SW480 (cell line): ENCODE measurements at regions not wholly inside any gene's neighbourhood (a gene's known extent, or its start where the extent isn't known, plus 50 kb on each side); places are given as distances from the start of the nearest gene placed in this dataset.

Experiments used
- DNase-seq: peaks from one replicate; pipeline ENCODE4 v3.0.0-alpha.2; 2016; ENCODE audit warnings: low spot score

DNA sequence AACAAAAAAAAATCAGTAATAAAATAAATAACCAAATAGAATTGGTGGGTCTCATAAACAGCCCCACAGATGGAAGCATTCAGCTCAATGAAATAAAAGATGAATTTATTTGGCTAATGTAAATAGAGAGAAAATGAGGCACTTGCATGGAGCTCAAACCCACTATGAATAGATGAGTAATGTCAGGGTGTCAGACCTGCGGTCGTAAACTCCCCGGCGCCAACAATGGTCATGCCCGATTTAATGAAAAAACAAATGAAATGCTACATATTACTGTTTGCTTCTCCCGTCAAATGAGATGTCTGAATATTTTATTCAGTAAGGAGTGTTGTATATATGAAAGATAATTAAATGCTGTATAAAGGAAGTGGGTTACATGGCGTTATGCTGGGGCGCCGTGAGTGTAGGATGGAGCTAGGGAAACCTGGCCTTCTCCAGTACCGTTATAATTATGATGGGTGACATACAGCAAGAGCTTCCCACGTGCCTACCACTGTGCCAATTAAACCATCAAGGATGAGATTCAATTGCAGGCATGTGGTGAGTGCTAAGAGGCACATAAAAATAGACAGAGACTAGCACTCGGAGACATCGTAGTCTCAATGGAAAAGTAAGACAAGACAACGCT, 648.1 kb downstream of the BCL11B start:
- no peak for DNase-seq

DNA sequence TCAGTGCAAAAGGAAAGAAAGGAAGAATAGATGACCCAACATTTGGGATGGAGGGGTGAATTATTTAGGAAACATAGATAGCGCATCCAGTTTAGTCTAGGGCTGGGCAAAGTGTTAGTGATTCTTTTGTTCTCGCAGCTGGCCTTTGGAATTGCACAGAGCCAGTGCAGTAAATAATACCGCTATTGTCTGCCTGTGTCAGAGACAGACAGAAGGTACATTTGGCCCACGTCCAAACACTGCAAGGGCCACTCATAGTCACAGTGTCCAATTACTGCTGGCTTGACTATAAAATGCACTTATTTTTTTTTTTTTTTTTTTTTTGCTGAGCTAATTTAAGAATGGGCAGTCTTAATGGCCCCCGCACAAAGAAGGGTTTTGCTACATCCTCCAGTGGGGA, 638.6 kb downstream of the BCL11B start:
- DNase-seq: peak; percentile 89

GRCh38 chr14:98634043-98634820, 637.8 kb downstream of the BCL11B start:
- DNase-seq: no peak

- DNase-seq: no peak
Measured at GRCh38 chr14:98638366-98638765, 633.6 kb downstream of the BCL11B start.

DNA sequence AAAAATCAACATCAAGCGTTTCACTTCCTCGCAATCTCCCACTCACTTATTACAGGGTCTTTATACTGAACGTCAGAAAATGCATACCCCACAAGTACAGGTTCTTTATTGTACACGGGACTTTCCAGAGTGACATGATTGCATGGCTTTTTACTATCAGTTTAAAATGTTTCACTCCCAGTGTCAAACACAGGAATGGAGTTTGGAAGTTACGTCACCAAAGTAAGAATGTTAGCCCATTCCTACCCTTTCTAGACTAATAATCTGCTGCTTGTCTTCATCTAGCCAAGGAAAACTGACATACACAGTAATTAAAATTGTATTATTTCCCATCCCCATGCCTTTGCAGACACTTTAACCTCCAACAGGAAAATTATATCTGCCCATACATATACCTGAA, 624.2 kb downstream of the BCL11B start:
- no peak for DNase-seq

- DNase-seq: no peak
Measured at GRCh38 chr14:98651037-98651436, 621.0 kb downstream of the BCL11B start.

- DNase-seq: no peak
Measured at GRCh38 chr14:98665007-98665406, 607.0 kb downstream of the BCL11B start.

DNA sequence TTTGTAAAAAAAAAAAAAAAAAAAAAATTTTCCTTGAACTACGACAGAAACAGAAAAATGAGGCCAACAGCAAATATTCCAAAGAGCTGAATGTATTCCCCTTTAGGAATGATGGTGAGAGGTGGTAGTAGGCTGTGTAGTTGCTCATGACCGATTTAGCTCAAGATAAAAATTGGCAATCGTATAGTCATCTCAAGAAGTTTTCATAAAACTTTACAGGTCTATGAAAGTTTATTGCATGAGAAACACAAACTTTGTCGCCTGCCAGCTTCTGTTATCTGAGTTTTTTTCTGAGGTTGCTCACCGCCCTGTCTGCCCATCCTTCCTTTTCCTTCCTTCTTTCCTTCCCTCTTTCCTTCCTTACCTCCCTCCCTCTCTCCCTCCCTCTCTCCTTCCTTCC, 605.5 kb downstream of the BCL11B start:
- DNase-seq: no peak

GRCh38 chr14:98682033-98682432, 590.0 kb downstream of the BCL11B start:
- DNase-seq: no peak

GRCh38 chr14:98682726-98683125, 589.3 kb downstream of the BCL11B start:
- no peak for DNase-seq

- no peak for DNase-seq
Measured at GRCh38 chr14:98684468-98684867, 587.5 kb downstream of the BCL11B start.

DNA sequence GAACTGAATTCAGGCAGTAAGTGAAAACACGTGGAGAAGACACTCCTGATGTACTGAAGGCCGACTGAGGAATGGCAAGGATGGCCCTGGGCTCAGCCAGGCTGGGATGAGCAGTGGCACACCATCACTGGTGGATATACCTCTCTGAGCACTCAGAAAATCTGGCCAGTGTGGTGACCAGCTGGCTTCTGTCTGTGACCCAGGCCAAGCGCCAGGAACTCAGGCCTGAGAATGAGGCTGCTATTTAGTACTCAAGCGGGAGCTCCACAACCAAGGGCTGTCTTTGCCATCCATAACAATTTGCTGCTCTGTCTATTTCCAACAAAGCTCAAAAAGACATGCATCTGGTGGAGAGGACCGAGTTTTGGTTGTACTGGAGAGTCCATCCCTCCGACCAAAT, 586.3 kb downstream of the BCL11B start:
- DNase-seq: no peak

GRCh38 chr14:98688446-98688845, 583.6 kb downstream of the BCL11B start:
- DNase-seq: no peak

- DNase-seq: no peak
Measured at GRCh38 chr14:98689951-98690350, 582.0 kb downstream of the BCL11B start.

- DNase-seq: no peak
Measured at GRCh38 chr14:98692832-98693231, 579.2 kb downstream of the BCL11B start.

DNA sequence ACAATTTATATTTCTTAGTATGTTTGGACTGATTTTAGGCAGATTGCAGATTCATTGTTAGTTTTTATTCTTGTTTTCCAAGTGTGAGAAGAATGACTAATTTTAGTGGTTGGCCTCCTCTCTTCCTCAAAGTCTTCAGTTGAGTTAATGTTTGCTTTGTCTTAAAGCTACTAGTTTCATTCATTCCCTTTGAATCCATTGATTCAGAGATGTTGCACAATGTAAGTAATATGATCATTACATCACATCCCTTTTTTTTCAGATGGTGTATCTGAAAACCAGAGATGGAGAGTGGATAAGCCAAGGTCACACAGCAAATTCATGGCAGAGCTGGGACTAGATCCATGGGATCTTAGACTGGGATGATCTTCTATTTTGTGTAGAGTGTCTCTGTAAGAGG, 577.5 kb downstream of the BCL11B start:
- no peak for DNase-seq

DNA sequence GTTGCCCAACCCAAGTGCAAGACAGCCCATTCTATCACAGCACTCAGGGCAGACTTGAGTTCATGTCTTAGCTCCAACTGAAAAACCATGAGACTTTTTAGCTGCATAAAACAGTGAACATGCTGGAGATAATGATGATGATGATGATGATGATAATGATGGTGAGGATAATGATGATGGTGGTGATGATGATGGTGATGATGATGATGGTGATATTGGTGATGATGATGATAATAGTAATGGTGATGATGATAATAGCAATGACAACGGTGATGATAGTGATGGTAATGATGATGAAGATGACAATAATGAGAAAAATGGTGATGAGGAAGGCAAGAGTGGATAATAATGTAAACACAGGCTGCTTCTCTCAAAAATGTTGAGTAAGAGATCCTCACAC, 576.2 kb downstream of the BCL11B start:
- no peak for DNase-seq

- no peak for DNase-seq
Measured at GRCh38 chr14:98698341-98698740, 573.7 kb downstream of the BCL11B start.

GRCh38 chr14:98700748-98701147, 571.2 kb downstream of the BCL11B start:
- no peak for DNase-seq

DNA sequence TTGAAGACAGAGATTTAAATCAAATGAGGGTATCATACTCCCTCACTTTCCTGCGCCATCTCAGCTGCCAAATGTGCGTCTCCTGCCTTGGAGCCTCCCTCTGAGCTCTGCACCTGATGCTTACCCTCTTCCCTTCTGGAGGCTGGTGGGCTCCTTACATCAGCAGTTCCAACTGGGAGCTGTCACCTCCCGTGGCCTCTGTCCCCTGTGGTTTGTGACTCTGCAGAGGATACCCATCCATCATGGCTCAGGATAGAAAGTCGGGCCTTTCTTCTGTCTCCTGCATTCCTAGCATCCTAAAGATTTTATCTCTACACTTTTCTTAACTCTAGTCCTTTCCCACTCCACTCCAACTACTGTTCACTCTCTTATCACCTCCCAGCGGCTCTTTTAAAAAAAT, 570.6 kb downstream of the BCL11B start:
- no peak for DNase-seq

- no peak for DNase-seq
Measured at GRCh38 chr14:98704441-98704840, 567.6 kb downstream of the BCL11B start.

DNA sequence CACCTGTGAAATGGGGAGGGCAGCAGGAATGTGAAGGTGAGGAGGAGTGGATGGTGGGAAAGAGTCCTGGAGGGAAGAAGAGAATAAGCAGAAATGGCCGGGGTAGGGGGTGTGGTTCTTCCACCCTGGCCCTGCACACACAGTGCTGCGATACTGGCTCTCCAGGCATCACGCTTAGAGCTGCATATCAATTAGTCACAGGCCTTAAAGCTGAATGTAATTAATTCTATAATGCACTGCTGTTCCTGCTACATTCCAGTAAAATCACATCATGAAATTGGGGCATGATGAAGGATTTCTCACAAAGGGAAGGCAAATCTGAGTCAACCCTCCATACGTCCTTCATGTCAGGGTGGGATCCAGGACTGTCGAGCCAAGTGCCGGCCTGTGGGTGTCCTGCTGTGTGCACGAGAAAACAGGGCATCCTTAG, 566.1 kb downstream of the BCL11B start:
- DNase-seq: no peak

- DNase-seq: no peak
Measured at GRCh38 chr14:98707522-98707921, 564.5 kb downstream of the BCL11B start.

DNA sequence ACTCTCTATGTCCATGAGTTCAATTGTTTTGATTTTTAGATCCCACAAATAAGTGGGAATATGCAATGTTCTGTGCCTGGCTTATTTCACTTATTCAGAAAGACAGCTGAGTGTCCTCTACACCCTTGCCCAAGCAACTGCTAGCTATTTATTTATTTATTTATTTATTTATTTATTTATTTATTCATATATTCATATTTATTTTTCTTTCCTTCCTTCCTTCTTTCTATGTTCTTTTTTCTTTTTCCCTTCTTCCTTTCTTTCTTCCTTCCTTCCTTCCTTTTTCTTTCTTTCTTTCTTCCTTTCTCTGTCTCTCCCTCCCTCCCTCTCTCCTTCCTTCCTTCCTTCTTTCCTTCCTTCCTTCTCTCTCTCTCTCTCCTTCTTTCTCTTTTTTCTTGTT, 563.4 kb downstream of the BCL11B start:
- no peak for DNase-seq
